ENCODE measurements at regions not wholly inside any gene's neighbourhood (a gene's known extent, or its start where the extent isn't known, plus 50 kb on each side); places are given as distances from the start of the nearest gene placed in this dataset.

DNA sequence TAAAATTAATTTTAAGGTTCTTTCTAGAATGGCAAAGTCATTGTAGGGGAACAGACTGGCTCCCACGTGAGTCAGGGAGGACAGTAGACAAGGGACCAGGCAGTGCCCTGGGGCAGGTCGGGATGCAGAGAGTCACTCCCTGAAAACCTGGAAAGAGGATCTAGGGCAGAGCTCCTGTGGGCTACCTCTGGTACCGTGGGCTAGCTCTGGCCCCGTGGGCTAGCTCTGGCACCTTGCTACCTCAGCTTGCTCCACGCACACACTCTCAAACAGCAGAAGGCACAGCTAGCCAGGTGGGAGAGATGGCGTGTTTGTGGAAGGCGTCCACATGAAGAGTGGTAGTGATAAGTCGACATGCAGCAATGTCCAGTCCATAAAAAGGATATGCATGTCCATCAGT, 66.7 kb upstream of the ARHGEF7 start:
- TF ChIP-seq POLR2A (IDR thresholded peaks at IDR 0.05; ENCODE audit: low read length): no peak
- no peak for TF ChIP-seq GATA1 (IDR thresholded peaks at IDR 0.05; ENCODE audit: low read depth, low read length)
